HG02938 (cell line): ENCODE measurements at regions not wholly inside any gene's neighbourhood (a gene's known extent, or its start where the extent isn't known, plus 50 kb on each side); places are given as distances from the start of the nearest gene placed in this dataset.

ENCODE experiments used
- ATAC-seq: cut with Tn5 transposase; IDR thresholded peaks from one replicate; pipeline ENCODE4 v1.9.1; 2021; ENCODE audit warnings: mild to moderate bottlenecking, moderate library complexity; ENCODE audit not compliant: unreplicated experiment

GRCh38 chr17:69605571-69605970 lies 191.1 kb downstream of the MAP2K6 start:
- no peak for ATAC-seq

GRCh38 chr17:69606142-69606800 lies 191.8 kb downstream of the MAP2K6 start:
- ATAC-seq: no peak

- ATAC-seq: peak; percentile 78
These were observed 192.8 kb downstream of the MAP2K6 start for GRCh38 chr17:69607162-69607834.

- no peak for ATAC-seq
These were observed 193.6 kb downstream of the MAP2K6 start for GRCh38 chr17:69608141-69608540.

- ATAC-seq: no peak
These were observed 194.4 kb downstream of the MAP2K6 start for GRCh38 chr17:69608808-69609472.

GRCh38 chr17:69609473-69610305 lies 195.2 kb downstream of the MAP2K6 start:
- no peak for ATAC-seq

- ATAC-seq: no peak
These were observed 205.9 kb downstream of the MAP2K6 start for GRCh38 chr17:69620363-69620762.

GRCh38 chr17:69625474-69625873 lies 211.0 kb downstream of the MAP2K6 start:
- no peak for ATAC-seq

GRCh38 chr17:69630056-69630635 lies 215.6 kb downstream of the MAP2K6 start:
- ATAC-seq: no peak

GRCh38 chr17:69634844-69635243 lies 220.3 kb downstream of the MAP2K6 start:
- no peak for ATAC-seq

GRCh38 chr17:69637446-69638156 lies 223.1 kb downstream of the MAP2K6 start:
- ATAC-seq: no peak

GRCh38 chr17:69639096-69639495 lies 224.6 kb downstream of the MAP2K6 start:
- no peak for ATAC-seq

- no peak for ATAC-seq
These were observed 225.6 kb downstream of the MAP2K6 start for GRCh38 chr17:69640073-69640472.

GRCh38 chr17:69643686-69644085 lies 229.2 kb downstream of the MAP2K6 start:
- no peak for ATAC-seq

GRCh38 chr17:69646729-69647128 lies 232.2 kb downstream of the MAP2K6 start:
- ATAC-seq: no peak

GRCh38 chr17:69650881-69651280 lies 236.4 kb downstream of the MAP2K6 start:
- no peak for ATAC-seq

GRCh38 chr17:69651921-69652320 lies 237.4 kb downstream of the MAP2K6 start:
- no peak for ATAC-seq

GRCh38 chr17:69654981-69655855 lies 240.7 kb downstream of the MAP2K6 start:
- no peak for ATAC-seq

- no peak for ATAC-seq
These were observed 241.4 kb downstream of the MAP2K6 start for GRCh38 chr17:69655902-69656301.
